PC-3 (cell line): ENCODE measurements at regions not wholly inside any gene's neighbourhood (a gene's known extent, or its start where the extent isn't known, plus 50 kb on each side); places are given as distances from the start of the nearest gene placed in this dataset.

Experiments
- CTCF ChIP-seq: fragments of 300-600 bp; sonication (generic); conservative IDR thresholded peaks from 2 replicates; pipeline ENCODE4 v1.5.1; 2017; ENCODE audit warnings: antibody characterized with exemption, low read depth, mild to moderate bottlenecking, low read length
- EZH2phosphoT487 ChIP-seq: fragments of 300-600 bp; sonication (generic); IDR thresholded peaks from 2 replicates; pipeline ENCODE4 v1.6.1; 2018; ENCODE audit warnings: mild to moderate bottlenecking, antibody characterized with exemption, low read length, borderline replicate concordance

DNA sequence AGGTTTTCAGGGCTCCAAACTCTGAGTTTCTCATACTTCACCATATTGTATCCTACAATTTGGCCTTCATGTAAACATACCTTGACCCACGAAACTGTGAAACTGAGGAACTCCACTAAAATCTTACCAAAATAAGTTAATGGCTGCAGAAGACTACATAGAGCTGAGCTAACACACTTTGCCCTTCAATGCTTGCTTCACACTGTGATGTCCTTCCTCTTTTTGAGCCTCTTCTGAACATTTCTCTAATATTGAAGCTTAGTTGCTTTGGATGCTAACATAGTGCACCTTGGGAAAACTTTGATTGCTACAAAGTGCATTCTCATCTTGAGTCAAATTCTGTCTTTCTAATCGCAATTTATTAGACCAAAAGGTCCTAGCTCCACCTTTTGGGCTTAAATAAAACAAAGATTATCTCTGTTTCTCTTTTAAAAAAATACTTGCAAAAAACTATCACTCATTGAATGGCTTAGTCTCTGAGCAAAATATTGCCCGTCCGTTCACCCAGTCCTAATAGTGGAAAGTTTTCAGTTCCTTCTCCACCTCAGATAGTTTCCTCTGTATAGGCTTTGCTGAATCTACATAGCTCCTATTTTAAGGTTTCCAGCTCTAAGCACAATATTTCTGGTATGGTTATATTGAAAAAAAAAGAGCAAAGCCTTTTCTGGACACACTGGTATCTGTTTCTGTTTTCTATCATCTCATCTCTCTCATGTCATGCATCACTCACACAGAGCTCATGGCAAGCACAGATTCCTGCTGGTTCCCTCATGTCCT is 494.6 kb downstream of the RFPL4B start:
- TF ChIP-seq CTCF = no peak
- no peak for TF ChIP-seq EZH2phosphoT487
